ENCODE measurements at regions not wholly inside any gene's neighbourhood (a gene's known extent, or its start where the extent isn't known, plus 50 kb on each side); places are given as distances from the start of the nearest gene placed in this dataset.

DNA sequence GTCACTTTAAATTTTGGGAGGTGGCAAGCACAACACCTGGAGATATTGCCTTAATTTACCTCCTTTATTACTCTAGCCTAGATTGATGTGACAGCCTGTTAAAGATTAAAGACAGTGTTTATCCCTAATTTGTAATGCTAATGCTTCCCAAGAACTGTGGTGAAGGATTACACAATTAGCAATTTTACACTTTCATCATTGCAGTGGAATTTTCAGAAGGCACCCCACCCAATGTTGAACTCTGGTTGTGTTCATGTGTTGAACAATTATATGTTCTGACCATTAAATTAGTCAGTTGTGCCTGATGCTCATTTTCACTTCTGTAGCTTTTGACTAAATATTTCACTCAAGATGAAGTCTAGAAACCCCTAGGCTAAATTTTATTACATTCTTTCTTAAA is 317.1 kb upstream of the CWC22 start:
- no peaks in the 10 kb centered on the region for H3K4me1 ChIP-seq (ENCODE audit: control insufficient read depth, insufficient read depth, low read length)
- TF ChIP-seq, protein P1, sequence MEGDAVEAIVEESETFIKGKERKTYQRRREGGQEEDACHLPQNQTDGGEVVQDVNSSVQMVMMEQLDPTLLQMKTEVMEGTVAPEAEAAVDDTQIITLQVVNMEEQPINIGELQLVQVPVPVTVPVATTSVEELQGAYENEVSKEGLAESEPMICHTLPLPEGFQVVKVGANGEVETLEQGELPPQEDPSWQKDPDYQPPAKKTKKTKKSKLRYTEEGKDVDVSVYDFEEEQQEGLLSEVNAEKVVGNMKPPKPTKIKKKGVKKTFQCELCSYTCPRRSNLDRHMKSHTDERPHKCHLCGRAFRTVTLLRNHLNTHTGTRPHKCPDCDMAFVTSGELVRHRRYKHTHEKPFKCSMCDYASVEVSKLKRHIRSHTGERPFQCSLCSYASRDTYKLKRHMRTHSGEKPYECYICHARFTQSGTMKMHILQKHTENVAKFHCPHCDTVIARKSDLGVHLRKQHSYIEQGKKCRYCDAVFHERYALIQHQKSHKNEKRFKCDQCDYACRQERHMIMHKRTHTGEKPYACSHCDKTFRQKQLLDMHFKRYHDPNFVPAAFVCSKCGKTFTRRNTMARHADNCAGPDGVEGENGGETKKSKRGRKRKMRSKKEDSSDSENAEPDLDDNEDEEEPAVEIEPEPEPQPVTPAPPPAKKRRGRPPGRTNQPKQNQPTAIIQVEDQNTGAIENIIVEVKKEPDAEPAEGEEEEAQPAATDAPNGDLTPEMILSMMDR (IDR thresholded peaks at IDR 0.05): no peak
- TF ChIP-seq, protein P2, sequence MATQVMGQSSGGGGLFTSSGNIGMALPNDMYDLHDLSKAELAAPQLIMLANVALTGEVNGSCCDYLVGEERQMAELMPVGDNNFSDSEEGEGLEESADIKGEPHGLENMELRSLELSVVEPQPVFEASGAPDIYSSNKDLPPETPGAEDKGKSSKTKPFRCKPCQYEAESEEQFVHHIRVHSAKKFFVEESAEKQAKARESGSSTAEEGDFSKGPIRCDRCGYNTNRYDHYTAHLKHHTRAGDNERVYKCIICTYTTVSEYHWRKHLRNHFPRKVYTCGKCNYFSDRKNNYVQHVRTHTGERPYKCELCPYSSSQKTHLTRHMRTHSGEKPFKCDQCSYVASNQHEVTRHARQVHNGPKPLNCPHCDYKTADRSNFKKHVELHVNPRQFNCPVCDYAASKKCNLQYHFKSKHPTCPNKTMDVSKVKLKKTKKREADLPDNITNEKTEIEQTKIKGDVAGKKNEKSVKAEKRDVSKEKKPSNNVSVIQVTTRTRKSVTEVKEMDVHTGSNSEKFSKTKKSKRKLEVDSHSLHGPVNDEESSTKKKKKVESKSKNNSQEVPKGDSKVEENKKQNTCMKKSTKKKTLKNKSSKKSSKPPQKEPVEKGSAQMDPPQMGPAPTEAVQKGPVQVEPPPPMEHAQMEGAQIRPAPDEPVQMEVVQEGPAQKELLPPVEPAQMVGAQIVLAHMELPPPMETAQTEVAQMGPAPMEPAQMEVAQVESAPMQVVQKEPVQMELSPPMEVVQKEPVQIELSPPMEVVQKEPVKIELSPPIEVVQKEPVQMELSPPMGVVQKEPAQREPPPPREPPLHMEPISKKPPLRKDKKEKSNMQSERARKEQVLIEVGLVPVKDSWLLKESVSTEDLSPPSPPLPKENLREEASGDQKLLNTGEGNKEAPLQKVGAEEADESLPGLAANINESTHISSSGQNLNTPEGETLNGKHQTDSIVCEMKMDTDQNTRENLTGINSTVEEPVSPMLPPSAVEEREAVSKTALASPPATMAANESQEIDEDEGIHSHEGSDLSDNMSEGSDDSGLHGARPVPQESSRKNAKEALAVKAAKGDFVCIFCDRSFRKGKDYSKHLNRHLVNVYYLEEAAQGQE (IDR thresholded peaks at IDR 0.05; ENCODE audit: insufficient read depth in 1 of 2, low read depth in 2 of 2, low read length in 1 of 2): no peak
- TF ChIP-seq SIN3A (IDR thresholded peaks at IDR 0.05; ENCODE audit: borderline replicate concordance, insufficient read depth, low read depth, low read length) (no peak), POLR2AphosphoS5 (IDR thresholded peaks at IDR 0.05; ENCODE audit: low read depth, low read length) (no peak), TCF7L2 (IDR thresholded peaks at IDR 0.05; ENCODE audit: low read depth, low read length) (no peak)
- ChIA-PET POLR2A (no interaction called here), CTCF (no interaction called here)
- DNase-seq (ENCODE audit: low read depth, low spot score) (no peak), ATAC-seq (no peak)
- H3K4me3 ChIP-seq (ENCODE audit: low read depth in 2 of 2, low read length in 2 of 2): no peak overlapping the region
- no peak overlapping the region for H3K27ac ChIP-seq (ENCODE audit: low read length)
- peaks cover 6% of the 10 kb centered on the region; the same call in 1 of the 2 replicates for H3K9me3 ChIP-seq (ENCODE audit: control insufficient read depth, insufficient read depth, low read depth, low read length)
- in situ Hi-C loops (cut with HindIII; ENCODE audit: low pct_unique_long_range_greater_than_20kb, low sequenced_read_pairs): no loop called here
- no peaks in the 10 kb centered on the region for H3K27me3 ChIP-seq (ENCODE audit: control insufficient read depth, insufficient read depth, low read length)
- intact Hi-C loops (cut with micrococcal nuclease; ENCODE audit: unreplicated experiment): no loop called here
- no TSS peak for BruUV-seq (replicated peaks)
- no peaks in the 10 kb centered on the region for H3K36me3 ChIP-seq (ENCODE audit: control insufficient read depth, insufficient read depth, low read length)

DNA sequence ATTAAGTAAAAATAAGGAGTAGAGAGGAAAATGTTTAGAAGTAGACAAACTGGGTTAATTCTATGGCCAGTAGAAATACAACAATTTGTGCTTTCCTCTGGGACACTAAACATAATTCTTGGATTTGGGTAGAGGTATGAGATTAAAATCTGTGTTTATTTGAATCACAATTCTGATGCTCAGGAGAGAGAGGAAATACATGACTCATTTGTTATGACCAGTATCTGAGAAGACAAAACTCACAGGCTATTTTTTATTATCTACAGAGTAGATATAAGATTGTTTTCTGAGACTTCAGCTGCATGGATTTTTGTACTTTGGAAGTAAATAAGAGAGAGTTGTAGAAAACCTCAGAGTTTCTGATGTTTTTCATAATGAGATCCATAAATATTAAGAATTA is 315.7 kb upstream of the CWC22 start:
- DNase-seq (ENCODE audit: low read depth, low spot score) (no peak), ATAC-seq (no peak)
- no peaks in the 10 kb centered on the region for H3K4me1 ChIP-seq (ENCODE audit: control insufficient read depth, insufficient read depth, low read length)
- ChIA-PET CTCF (no interaction called here), POLR2A (no interaction called here)
- TF ChIP-seq TCF7L2 (IDR thresholded peaks at IDR 0.05; ENCODE audit: low read depth, low read length) (no peak), SIN3A (IDR thresholded peaks at IDR 0.05; ENCODE audit: borderline replicate concordance, insufficient read depth, low read depth, low read length) (no peak), POLR2AphosphoS5 (IDR thresholded peaks at IDR 0.05; ENCODE audit: low read depth, low read length) (no peak)
- TF ChIP-seq, protein P1 (IDR thresholded peaks at IDR 0.05): no peak
- TF ChIP-seq, protein P2 (IDR thresholded peaks at IDR 0.05; ENCODE audit: insufficient read depth in 1 of 2, low read depth in 2 of 2, low read length in 1 of 2): no peak
- peaks cover 6% of the 10 kb centered on the region; the same call in 1 of the 2 replicates for H3K9me3 ChIP-seq (ENCODE audit: control insufficient read depth, insufficient read depth, low read depth, low read length)
- no peaks in the 10 kb centered on the region for H3K27me3 ChIP-seq (ENCODE audit: control insufficient read depth, insufficient read depth, low read length)
- in situ Hi-C loops (cut with HindIII; ENCODE audit: low pct_unique_long_range_greater_than_20kb, low sequenced_read_pairs) (no loop called here), intact Hi-C loops (cut with micrococcal nuclease; ENCODE audit: unreplicated experiment) (no loop called here)
- no peak overlapping the region for H3K27ac ChIP-seq (ENCODE audit: low read length)
- no peak overlapping the region for H3K4me3 ChIP-seq (ENCODE audit: low read depth in 2 of 2, low read length in 2 of 2)
- H3K36me3 ChIP-seq (ENCODE audit: control insufficient read depth, insufficient read depth, low read length): no peaks in the 10 kb centered on the region
- no TSS peak for BruUV-seq (replicated peaks)
